ENCODE measurements at regions not wholly inside any gene's neighbourhood (a gene's known extent, or its start where the extent isn't known, plus 50 kb on each side); places are given as distances from the start of the nearest gene placed in this dataset.

DNA sequence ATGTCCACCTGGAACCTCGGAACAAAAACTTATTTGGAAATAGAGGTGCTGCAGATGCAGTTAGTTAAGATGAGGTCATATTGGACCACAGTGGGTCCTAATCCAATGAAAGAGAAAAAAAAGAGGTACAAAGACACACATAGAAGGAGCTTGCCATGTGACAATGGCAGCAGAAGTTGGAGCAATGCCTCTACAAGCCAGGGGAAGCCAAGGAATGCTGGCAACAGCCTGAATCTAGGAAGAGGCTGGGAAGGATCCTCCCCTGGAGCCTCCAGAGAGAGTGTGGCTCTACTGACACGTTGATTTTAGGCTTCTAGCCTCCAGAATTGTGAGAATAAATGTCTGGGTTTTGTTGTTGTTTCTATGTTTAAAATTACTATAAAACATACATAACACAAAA is 521.8 kb upstream of the CCDC196 start:
- TF ChIP-seq POLR2A (IDR thresholded peaks at IDR 0.05; ENCODE audit: low read length) = no peak
- TF ChIP-seq GATA1 (IDR thresholded peaks at IDR 0.05; ENCODE audit: low read depth, low read length) = no peak

Data from erythroblast (primary cell).